B cell (primary cell): ENCODE measurements at regions not wholly inside any gene's neighbourhood (a gene's known extent, or its start where the extent isn't known, plus 50 kb on each side); places are given as distances from the start of the nearest gene placed in this dataset.

Experiments
- ATAC-seq: fragments of 200-7000 bp; cut with Tn5 transposase; one replicate; pipeline ENCODE4 v1.10.0; 2021; ENCODE audit warnings: low read depth, mild to moderate bottlenecking, moderate number of reproducible peaks, moderate library complexity
- CTCF ChIA-PET: fragments of 350-600 bp; sonication (Branson Sonifier 250); formaldehyde crosslinking; loops from one replicate; lab custom pipeline; 2021; ENCODE audit warnings: antibody characterized with exemption, inconsistent platforms; lab: Charles Lee
- POLR2A ChIA-PET: fragments of 350-600 bp; sonication (Branson Sonifier 250); formaldehyde crosslinking; loops from one replicate; lab custom pipeline; 2021; ENCODE audit warnings: antibody characterized with exemption; lab: Charles Lee
- DNase-seq: peaks from one replicate; pipeline ENCODE4 v3.0.0; 2013
- H2AFZ ChIP-seq: 2 replicates; pipeline ENCODE4 v1.6.1; 2012; ENCODE audit warnings: mild to moderate bottlenecking, low read depth, low read length; ENCODE audit not compliant: insufficient read depth, poor library complexity, severe bottlenecking
- H3K27ac ChIP-seq, 2 donors: 1 replicate in 1 of 2; 2 replicates in 1 of 2; pipeline ENCODE4 v1.5.1; 2012 to 2013; ENCODE audit warnings: low read length in 2 of 2, mild to moderate bottlenecking in 2 of 2, moderate library complexity in 1 of 2
- H3K27me3 ChIP-seq, 4 experiments: fragments of 200-600 bp in 1 of 4; sonication (generic) in 1 of 4; replicated peaks in 1 of 4; 1 replicate in 2 of 4; 2 replicates in 2 of 4; pipeline versions ENCODE4 v1.6.1 to v1.7.0; 2013 to 2016; ENCODE audit warnings: low read length in 3 of 4, mild to moderate bottlenecking in 2 of 4, mixed read lengths in 1 of 4, moderate library complexity in 1 of 4; ENCODE audit not compliant: insufficient read depth in 4 of 4, control insufficient read depth in 3 of 4; ENCODE audit errors: control extremely low read depth in 1 of 4
- H3K36me3 ChIP-seq, 2 experiments: replicated peaks in 1 of 2; 1 replicate in 1 of 2; 2 replicates in 1 of 2; pipeline versions ENCODE4 v1.6.1 to v1.7.1; 2013; ENCODE audit warnings: low read length in 1 of 2; ENCODE audit not compliant: insufficient read depth in 2 of 2, control insufficient read depth in 1 of 2; ENCODE audit errors: control extremely low read depth in 1 of 2, extremely low read depth in 1 of 2
- H3K4me1 ChIP-seq, 2 donors: fragments of 200-600 bp in 1 of 2; sonication (generic) in 1 of 2; 1 replicate in 1 of 2; 2 replicates in 1 of 2; pipeline versions ENCODE4 v1.5.1 to v1.6.1; 2013 to 2017; ENCODE audit warnings: low read length in 2 of 2; ENCODE audit not compliant: control insufficient read depth in 2 of 2, insufficient read depth in 2 of 2
- H3K4me2 ChIP-seq: replicated peaks from 2 replicates; pipeline ENCODE3; 2012; ENCODE audit warnings: mild to moderate bottlenecking, low read depth, low read length; ENCODE audit not compliant: poor library complexity, severe bottlenecking
- H3K4me3 ChIP-seq, 5 experiments: fragments of 200-600 bp in 1 of 5; sonication (generic) in 1 of 5; 1 replicate in 3 of 5; 2 replicates in 2 of 5; pipeline versions ENCODE4 v1.5.1 to v1.7.0; 2011 to 2016; ENCODE audit warnings: low read length in 4 of 5, mild to moderate bottlenecking in 4 of 5, low read depth in 2 of 5, control low read depth in 1 of 5, moderate library complexity in 1 of 5; ENCODE audit not compliant: insufficient read depth in 1 of 5; ENCODE audit errors: control extremely low read depth in 1 of 5, extremely low read depth in 1 of 5
- H3K79me2 ChIP-seq: fragments of 200-600 bp; sonication (generic); one replicate; pipeline ENCODE4 v1.6.0; 2016; ENCODE audit warnings: low read length; ENCODE audit not compliant: control insufficient read depth, insufficient read depth
- H3K9ac ChIP-seq: fragments of 200-600 bp; sonication (generic); 2 replicates; pipeline ENCODE4 v1.6.1; 2017; ENCODE audit warnings: mild to moderate bottlenecking, low read length, moderate library complexity
- H3K9me3 ChIP-seq, 3 donors: one replicate each; pipeline versions ENCODE4 v1.6.1 to v1.7.1; 2013; ENCODE audit warnings: low read length in 2 of 3; ENCODE audit not compliant: control insufficient read depth in 2 of 3, insufficient read depth in 1 of 3; ENCODE audit errors: control extremely low read depth in 1 of 3
- H4K20me1 ChIP-seq: 2 replicates; pipeline ENCODE4 v1.6.0; 2012; ENCODE audit warnings: mild to moderate bottlenecking, low read length; ENCODE audit not compliant: insufficient read depth, control insufficient read depth, poor library complexity, severe bottlenecking
- H3K27ac Mint-ChIP-seq: one replicate; pipeline ENCODE4 v1.8.0; 2021; ENCODE audit warnings: mixed read lengths
- H3K27me3 Mint-ChIP-seq: one replicate; pipeline ENCODE4 v1.8.0; 2021; ENCODE audit warnings: mixed read lengths
- H3K4me1 Mint-ChIP-seq: one replicate; pipeline ENCODE4 v1.8.0; 2021; ENCODE audit warnings: mixed read lengths
- H3K4me3 Mint-ChIP-seq: one replicate; pipeline ENCODE4 v1.8.0; 2021; ENCODE audit warnings: mixed read lengths
- H3K9me3 Mint-ChIP-seq: one replicate; pipeline ENCODE4 v1.8.0; 2022; ENCODE audit warnings: mixed read lengths; ENCODE audit not compliant: insufficient read depth
- CTCF ChIP-seq: fragments of 200-600 bp; IDR thresholded peaks from one replicate; pipeline ENCODE4 v1.8.0; 2022; ENCODE audit warnings: antibody characterized with exemption, mild to moderate bottlenecking
- EZH2 ChIP-seq: IDR thresholded peaks from 2 replicates; pipeline ENCODE4 v1.6.1; 2012; ENCODE audit warnings: borderline replicate concordance, low read depth, mild to moderate bottlenecking, moderate library complexity, low read length; ENCODE audit not compliant: insufficient read depth, poor library complexity, severe bottlenecking
- WGBS: methylation state at CpG from one replicate; pipeline ENCODE4 v1.1.5; 2013; ENCODE audit warnings: missing lambda C conversion rate; ENCODE audit not compliant: insufficient coverage; 5-methylcytosine and 5-hydroxymethylcytosine counted together
- intact Hi-C: fragments of 100-400 bp; cut with micrococcal nuclease; formaldehyde crosslinking; loops from one replicate; pipeline ENCODE4 v1.10.0; 2022

DNA sequence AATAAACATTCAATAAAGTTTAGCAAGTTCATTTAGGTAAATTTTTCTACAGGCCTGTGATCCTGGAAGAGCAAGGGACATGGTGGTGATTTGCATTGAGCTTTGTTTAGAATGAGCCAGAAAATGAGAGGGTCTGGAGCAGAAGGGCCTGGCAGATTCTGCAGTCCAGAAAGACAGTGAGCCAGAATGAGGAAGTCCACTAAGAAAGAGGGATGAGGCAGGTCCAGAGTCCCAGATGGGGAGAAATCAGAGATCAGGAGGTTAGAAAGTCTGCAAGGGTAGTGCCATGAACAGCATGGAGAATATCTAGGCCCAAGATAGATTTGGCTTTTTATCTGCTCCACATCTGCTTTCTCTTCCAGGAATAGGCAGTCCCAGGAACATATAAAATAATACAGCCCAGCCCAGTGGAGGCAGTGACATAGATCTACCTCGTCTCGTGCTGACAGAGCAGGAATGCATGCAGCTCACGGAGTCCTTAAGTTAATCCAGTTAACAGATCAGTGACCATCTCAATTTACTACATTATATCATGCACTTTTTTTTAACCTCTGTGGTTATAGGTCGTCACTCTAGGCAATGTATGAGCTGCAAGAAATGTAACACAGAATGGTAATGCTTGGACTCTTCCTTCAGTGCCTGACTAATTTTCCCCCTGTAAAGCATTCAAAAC is 429.0 kb downstream of the SUCLG1 start:
- no peaks in the 10 kb centered on the region for H3K4me1 Mint-ChIP-seq
- ATAC-seq: no peak
- H3K27me3 Mint-ChIP-seq: no peaks in the 10 kb centered on the region
- H3K27ac ChIP-seq: no peak overlapping the region
- H3K9ac ChIP-seq: no peak overlapping the region
- TF ChIP-seq EZH2: no peak
- no peak for TF ChIP-seq CTCF
- DNase-seq: no peak
- H3K4me2 ChIP-seq: no peak overlapping the region
- no peaks in the 10 kb centered on the region for H3K9me3 Mint-ChIP-seq
- H4K20me1 ChIP-seq: no peaks in the 10 kb centered on the region
- H3K4me3 ChIP-seq: no peak overlapping the region
- no peaks in the 10 kb centered on the region for H3K79me2 ChIP-seq
- no peak overlapping the region for H3K4me3 Mint-ChIP-seq
- intact Hi-C loops: no loop called here
- H2AFZ ChIP-seq: no peak overlapping the region
- ChIA-PET POLR2A (no interaction called here), CTCF (no interaction called here)
- H3K27ac Mint-ChIP-seq: no peak overlapping the region
- no peaks in the 10 kb centered on the region for H3K9me3 ChIP-seq
- H3K36me3 ChIP-seq: no peaks in the 10 kb centered on the region
- 97% methylated on average over 3 of the region's 4 CpGs for WGBS
- no peaks in the 10 kb centered on the region for H3K27me3 ChIP-seq
- H3K4me1 ChIP-seq: no peaks in the 10 kb centered on the region

- Histone ChIP-seq H3K4me2 (no peak overlapping the region), H3K27ac (no peak overlapping the region), H3K4me3 (no peak overlapping the region), H2AFZ (no peak overlapping the region), H3K4me1 (no peaks in the 10 kb centered on the region), H3K27me3 (no peaks in the 10 kb centered on the region), H3K36me3 (no peaks in the 10 kb centered on the region), H3K9me3 (no peaks in the 10 kb centered on the region), H4K20me1 (no peaks in the 10 kb centered on the region), H3K9ac (no peak overlapping the region), H3K79me2 (no peaks in the 10 kb centered on the region)
- no peaks in the 10 kb centered on the region for H3K4me1 Mint-ChIP-seq
- no peaks in the 10 kb centered on the region for H3K27me3 Mint-ChIP-seq
- intact Hi-C loops: no loop called here
- ATAC-seq: no peak
- no peak for TF ChIP-seq EZH2
- no peak for TF ChIP-seq CTCF
- no peak overlapping the region for H3K27ac Mint-ChIP-seq
- ChIA-PET CTCF (no interaction called here), POLR2A (no interaction called here)
- H3K4me3 Mint-ChIP-seq: no peak overlapping the region
- no CpG with 5 or more reads among the region's 3 CpGs for WGBS
- DNase-seq: no peak
- no peaks in the 10 kb centered on the region for H3K9me3 Mint-ChIP-seq
These were observed 432.3 kb downstream of the SUCLG1 start for GRCh38 chr2:84026818-84027217.
